ENCODE measurements at regions not wholly inside any gene's neighbourhood (a gene's known extent, or its start where the extent isn't known, plus 50 kb on each side); places are given as distances from the start of the nearest gene placed in this dataset.

DNA sequence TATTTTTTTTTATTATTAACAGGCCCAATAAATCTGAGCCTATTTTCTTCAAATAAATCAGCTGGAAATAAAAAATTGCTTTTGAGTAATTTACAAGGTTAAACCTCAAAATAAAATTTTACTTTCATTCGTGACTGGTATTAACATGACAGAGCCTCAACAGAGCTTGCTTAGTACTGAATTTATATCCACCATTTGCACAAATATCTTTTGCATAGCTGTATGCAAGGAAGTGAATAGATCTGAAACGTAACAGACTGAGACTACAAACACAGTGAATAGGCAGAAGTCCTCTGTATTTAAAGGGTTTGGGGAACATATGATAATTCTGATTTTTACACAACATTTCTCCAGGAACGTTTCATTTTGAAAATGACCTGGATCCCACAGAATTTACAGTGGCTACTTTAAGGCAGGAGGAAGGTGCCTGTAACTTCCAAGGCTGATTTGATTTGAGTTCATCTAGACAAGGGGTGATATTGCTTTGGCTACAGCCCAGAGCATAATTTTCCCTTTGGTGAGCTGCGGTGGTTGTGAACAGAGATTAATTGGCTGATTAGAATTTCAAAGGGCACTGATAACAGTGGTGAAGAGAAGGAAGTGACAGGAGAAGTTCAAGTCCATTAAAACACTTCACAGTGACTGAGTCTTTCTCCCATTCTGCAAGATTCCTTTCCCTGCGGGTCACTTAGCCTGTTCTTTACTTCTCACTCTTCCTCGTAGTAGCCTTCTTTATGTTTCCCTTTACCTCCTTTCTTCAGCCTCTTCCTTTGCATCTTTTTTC, 121.2 kb upstream of the SASH1 start:
- no peak for TF ChIP-seq EZH2 (IDR thresholded peaks at IDR 0.05; ENCODE audit: insufficient read depth, low read length)
- TF ChIP-seq, protein P1, sequence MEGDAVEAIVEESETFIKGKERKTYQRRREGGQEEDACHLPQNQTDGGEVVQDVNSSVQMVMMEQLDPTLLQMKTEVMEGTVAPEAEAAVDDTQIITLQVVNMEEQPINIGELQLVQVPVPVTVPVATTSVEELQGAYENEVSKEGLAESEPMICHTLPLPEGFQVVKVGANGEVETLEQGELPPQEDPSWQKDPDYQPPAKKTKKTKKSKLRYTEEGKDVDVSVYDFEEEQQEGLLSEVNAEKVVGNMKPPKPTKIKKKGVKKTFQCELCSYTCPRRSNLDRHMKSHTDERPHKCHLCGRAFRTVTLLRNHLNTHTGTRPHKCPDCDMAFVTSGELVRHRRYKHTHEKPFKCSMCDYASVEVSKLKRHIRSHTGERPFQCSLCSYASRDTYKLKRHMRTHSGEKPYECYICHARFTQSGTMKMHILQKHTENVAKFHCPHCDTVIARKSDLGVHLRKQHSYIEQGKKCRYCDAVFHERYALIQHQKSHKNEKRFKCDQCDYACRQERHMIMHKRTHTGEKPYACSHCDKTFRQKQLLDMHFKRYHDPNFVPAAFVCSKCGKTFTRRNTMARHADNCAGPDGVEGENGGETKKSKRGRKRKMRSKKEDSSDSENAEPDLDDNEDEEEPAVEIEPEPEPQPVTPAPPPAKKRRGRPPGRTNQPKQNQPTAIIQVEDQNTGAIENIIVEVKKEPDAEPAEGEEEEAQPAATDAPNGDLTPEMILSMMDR (IDR thresholded peaks at IDR 0.05; ENCODE audit: insufficient read depth, low read depth, low read length): no peak

All from astrocyte (in vitro differentiated cells and primary cell).